ENCODE measurements at regions not wholly inside any gene's neighbourhood (a gene's known extent, or its start where the extent isn't known, plus 50 kb on each side); places are given as distances from the start of the nearest gene placed in this dataset.

DNA sequence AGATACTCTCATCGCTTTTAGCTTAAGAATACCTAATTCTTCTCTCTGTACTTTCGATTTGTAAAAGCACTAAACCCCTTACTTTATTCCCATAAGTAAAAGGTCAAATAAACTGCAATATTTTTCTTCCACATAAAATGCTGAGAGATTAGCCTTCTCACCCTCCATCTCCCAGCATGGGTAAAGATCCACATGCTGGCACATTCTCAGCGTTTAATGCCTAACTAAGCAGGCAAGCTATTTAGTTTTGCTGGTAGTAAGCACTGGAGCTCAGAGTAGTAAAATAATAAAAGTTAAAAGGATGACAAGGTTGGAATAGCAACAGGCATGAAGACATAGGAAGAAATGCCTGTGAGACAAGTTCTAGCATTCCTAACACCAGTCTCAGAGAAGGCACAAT is 65.9 kb upstream of the NEBL start:
- Histone ChIP-seq H3K27me3 (ENCODE audit: low read depth, low read length) (no peaks in the 10 kb centered on the region), H3K9me3 (ENCODE audit: insufficient read depth, low read length) (no peaks in the 10 kb centered on the region), H4K20me1 (ENCODE audit: insufficient read depth, low read length) (no peaks in the 10 kb centered on the region), H3K79me2 (ENCODE audit: low read length) (no peaks in the 10 kb centered on the region), H3K4me2 (ENCODE audit: low read length) (no peak overlapping the region), H3K27ac (ENCODE audit: low read length) (no peak overlapping the region), H3K36me3 (replicated peaks; ENCODE audit: low read depth, low read length) (no peaks in the 10 kb centered on the region), H3K9ac (ENCODE audit: low read length) (no peak overlapping the region), H3K4me1 (ENCODE audit: low read length) (no peaks in the 10 kb centered on the region), H2AFZ (ENCODE audit: low read depth, low read length) (no peak overlapping the region), H3K4me3 (ENCODE audit: low read length) (no peak overlapping the region)
- TF ChIP-seq EZH2phosphoT487 (IDR thresholded peaks at IDR 0.05; ENCODE audit: low read depth): no peak
- TF ChIP-seq, protein P1, sequence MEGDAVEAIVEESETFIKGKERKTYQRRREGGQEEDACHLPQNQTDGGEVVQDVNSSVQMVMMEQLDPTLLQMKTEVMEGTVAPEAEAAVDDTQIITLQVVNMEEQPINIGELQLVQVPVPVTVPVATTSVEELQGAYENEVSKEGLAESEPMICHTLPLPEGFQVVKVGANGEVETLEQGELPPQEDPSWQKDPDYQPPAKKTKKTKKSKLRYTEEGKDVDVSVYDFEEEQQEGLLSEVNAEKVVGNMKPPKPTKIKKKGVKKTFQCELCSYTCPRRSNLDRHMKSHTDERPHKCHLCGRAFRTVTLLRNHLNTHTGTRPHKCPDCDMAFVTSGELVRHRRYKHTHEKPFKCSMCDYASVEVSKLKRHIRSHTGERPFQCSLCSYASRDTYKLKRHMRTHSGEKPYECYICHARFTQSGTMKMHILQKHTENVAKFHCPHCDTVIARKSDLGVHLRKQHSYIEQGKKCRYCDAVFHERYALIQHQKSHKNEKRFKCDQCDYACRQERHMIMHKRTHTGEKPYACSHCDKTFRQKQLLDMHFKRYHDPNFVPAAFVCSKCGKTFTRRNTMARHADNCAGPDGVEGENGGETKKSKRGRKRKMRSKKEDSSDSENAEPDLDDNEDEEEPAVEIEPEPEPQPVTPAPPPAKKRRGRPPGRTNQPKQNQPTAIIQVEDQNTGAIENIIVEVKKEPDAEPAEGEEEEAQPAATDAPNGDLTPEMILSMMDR (IDR thresholded peaks at IDR 0.05; ENCODE audit: low read depth, low read length): no peak

DNA sequence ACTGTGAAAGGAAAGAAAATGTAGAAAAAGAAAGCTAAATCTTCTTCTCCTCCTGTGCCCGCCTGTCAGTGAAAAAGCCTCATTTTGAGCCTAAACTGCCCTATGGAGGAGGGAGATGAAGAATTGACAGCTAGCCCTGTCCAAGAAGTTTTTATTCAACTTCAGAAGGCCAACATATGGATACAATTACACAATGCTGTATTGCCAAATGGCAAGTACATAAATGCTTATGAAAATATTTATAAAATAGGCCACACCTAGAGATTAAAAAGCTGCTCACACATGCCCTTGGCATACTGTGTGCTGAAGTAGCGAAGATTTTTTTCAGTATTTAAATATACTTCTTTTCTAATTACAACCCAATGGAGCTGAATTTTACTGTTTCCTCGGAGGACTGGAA is 65.1 kb upstream of the NEBL start:
- Histone ChIP-seq H3K79me2 (ENCODE audit: low read length) (no peaks in the 10 kb centered on the region), H4K20me1 (ENCODE audit: insufficient read depth, low read length) (no peaks in the 10 kb centered on the region), H3K4me3 (ENCODE audit: low read length) (no peak overlapping the region), H3K36me3 (replicated peaks; ENCODE audit: low read depth, low read length) (no peaks in the 10 kb centered on the region), H2AFZ (ENCODE audit: low read depth, low read length) (no peak overlapping the region), H3K4me1 (ENCODE audit: low read length) (no peaks in the 10 kb centered on the region), H3K27me3 (ENCODE audit: low read depth, low read length) (no peaks in the 10 kb centered on the region), H3K27ac (ENCODE audit: low read length) (no peak overlapping the region), H3K4me2 (ENCODE audit: low read length) (no peak overlapping the region), H3K9me3 (ENCODE audit: insufficient read depth, low read length) (no peaks in the 10 kb centered on the region), H3K9ac (ENCODE audit: low read length) (no peak overlapping the region)
- TF ChIP-seq, protein P1 (IDR thresholded peaks at IDR 0.05; ENCODE audit: low read depth, low read length): no peak
- no peak for TF ChIP-seq EZH2phosphoT487 (IDR thresholded peaks at IDR 0.05; ENCODE audit: low read depth)

DNA sequence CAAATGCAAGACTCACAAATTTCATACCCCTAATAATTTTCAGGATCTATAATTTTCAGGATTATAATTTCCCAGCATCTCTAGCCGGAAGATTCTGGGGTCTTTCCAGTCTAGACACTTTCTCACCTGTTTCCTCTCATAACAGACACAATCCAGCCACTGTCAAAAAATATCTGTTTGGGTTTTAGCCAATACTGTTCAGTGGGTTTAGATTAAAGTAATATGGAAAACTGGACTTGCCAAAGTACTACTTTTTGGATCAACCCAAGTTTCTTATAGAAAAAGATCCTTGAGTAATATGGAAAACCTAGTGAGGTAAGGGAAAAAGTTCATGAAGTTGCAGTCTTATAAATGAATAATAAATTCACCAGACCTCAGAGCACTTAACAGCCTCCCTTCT is 62.1 kb upstream of the NEBL start:
- TF ChIP-seq EZH2phosphoT487 (IDR thresholded peaks at IDR 0.05; ENCODE audit: low read depth): no peak
- TF ChIP-seq, protein P1 (IDR thresholded peaks at IDR 0.05; ENCODE audit: low read depth, low read length): no peak
- no peaks in the 10 kb centered on the region for H3K9me3 ChIP-seq (ENCODE audit: insufficient read depth, low read length)
- H3K9ac ChIP-seq (ENCODE audit: low read length): no peak overlapping the region
- no peak overlapping the region for H3K27ac ChIP-seq (ENCODE audit: low read length)
- no peaks in the 10 kb centered on the region for H3K36me3 ChIP-seq (replicated peaks; ENCODE audit: low read depth, low read length)
- no peaks in the 10 kb centered on the region for H3K4me1 ChIP-seq (ENCODE audit: low read length)
- no peak overlapping the region for H2AFZ ChIP-seq (ENCODE audit: low read depth, low read length)
- H4K20me1 ChIP-seq (ENCODE audit: insufficient read depth, low read length): no peaks in the 10 kb centered on the region
- H3K4me3 ChIP-seq (ENCODE audit: low read length): no peak overlapping the region
- no peaks in the 10 kb centered on the region for H3K79me2 ChIP-seq (ENCODE audit: low read length)
- H3K4me2 ChIP-seq (ENCODE audit: low read length): no peak overlapping the region
- no peaks in the 10 kb centered on the region for H3K27me3 ChIP-seq (ENCODE audit: low read depth, low read length)

DNA sequence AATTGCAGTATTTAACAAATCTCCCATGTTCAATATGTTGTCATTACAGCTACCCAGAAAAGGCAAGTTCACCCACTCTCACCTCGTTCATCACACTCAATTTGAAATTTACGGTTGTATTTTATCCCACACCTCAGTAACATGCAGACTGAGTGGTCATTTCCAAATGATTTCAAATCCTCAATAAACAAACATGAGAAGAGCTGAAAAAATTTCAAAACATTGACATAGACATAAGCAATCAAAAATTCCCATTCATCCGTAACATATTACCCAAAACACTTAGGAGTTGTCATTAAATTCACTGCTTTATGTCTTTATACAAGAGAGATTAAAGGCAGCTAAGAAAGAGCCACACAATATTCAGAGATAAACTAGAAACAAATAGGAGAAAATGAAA is 61.7 kb upstream of the NEBL start:
- no peaks in the 10 kb centered on the region for H3K36me3 ChIP-seq (replicated peaks; ENCODE audit: low read depth, low read length)
- no peak overlapping the region for H2AFZ ChIP-seq (ENCODE audit: low read depth, low read length)
- no peaks in the 10 kb centered on the region for H3K27me3 ChIP-seq (ENCODE audit: low read depth, low read length)
- H3K9ac ChIP-seq (ENCODE audit: low read length): no peak overlapping the region
- H3K9me3 ChIP-seq (ENCODE audit: insufficient read depth, low read length): no peaks in the 10 kb centered on the region
- no peak overlapping the region for H3K27ac ChIP-seq (ENCODE audit: low read length)
- H4K20me1 ChIP-seq (ENCODE audit: insufficient read depth, low read length): no peaks in the 10 kb centered on the region
- H3K4me2 ChIP-seq (ENCODE audit: low read length): no peak overlapping the region
- no peak for TF ChIP-seq EZH2phosphoT487 (IDR thresholded peaks at IDR 0.05; ENCODE audit: low read depth)
- TF ChIP-seq, protein P1 (IDR thresholded peaks at IDR 0.05; ENCODE audit: low read depth, low read length): no peak
- H3K79me2 ChIP-seq (ENCODE audit: low read length): no peaks in the 10 kb centered on the region
- no peak overlapping the region for H3K4me3 ChIP-seq (ENCODE audit: low read length)
- no peaks in the 10 kb centered on the region for H3K4me1 ChIP-seq (ENCODE audit: low read length)

All from OCI-LY3 (cell line).